AG09319 (cell line): ENCODE measurements at regions not wholly inside any gene's neighbourhood (a gene's known extent, or its start where the extent isn't known, plus 50 kb on each side); places are given as distances from the start of the nearest gene placed in this dataset.

Source experiments
- DNase-seq: peaks from one replicate; pipeline ENCODE4 v3.0.0-alpha.2; 2010; ENCODE audit warnings: low read depth; ENCODE audit errors: extremely low read depth
- TF ChIP-seq, protein P1 (sequence below): IDR thresholded peaks from 2 replicates; pipeline ENCODE4 v1.5.1; 2011; ENCODE audit warnings: low read depth, mild to moderate bottlenecking, inconsistent platforms, low read length, moderate library complexity

DNA sequence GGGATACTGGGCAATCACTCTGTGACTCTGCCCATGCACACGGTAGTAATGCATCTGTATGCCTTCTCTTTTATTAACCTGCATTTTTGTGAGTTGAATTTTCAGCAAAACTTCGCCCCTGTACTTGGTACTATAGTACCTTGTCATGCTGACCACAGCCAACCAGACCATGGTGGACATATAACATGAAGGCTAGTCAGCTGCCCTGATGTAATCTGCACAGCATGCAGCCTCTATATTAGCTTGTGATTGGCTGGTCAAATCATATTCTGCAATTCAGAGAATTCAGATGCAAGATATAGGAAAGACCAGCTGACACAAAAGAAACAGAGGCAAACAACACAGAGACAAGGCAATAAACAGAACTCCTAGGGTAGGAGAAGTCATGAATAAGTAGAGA lies 200.9 kb upstream of the JARID2 start:
- TF ChIP-seq, protein P1, sequence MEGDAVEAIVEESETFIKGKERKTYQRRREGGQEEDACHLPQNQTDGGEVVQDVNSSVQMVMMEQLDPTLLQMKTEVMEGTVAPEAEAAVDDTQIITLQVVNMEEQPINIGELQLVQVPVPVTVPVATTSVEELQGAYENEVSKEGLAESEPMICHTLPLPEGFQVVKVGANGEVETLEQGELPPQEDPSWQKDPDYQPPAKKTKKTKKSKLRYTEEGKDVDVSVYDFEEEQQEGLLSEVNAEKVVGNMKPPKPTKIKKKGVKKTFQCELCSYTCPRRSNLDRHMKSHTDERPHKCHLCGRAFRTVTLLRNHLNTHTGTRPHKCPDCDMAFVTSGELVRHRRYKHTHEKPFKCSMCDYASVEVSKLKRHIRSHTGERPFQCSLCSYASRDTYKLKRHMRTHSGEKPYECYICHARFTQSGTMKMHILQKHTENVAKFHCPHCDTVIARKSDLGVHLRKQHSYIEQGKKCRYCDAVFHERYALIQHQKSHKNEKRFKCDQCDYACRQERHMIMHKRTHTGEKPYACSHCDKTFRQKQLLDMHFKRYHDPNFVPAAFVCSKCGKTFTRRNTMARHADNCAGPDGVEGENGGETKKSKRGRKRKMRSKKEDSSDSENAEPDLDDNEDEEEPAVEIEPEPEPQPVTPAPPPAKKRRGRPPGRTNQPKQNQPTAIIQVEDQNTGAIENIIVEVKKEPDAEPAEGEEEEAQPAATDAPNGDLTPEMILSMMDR, result no peak
- DNase-seq, result no peak

DNA sequence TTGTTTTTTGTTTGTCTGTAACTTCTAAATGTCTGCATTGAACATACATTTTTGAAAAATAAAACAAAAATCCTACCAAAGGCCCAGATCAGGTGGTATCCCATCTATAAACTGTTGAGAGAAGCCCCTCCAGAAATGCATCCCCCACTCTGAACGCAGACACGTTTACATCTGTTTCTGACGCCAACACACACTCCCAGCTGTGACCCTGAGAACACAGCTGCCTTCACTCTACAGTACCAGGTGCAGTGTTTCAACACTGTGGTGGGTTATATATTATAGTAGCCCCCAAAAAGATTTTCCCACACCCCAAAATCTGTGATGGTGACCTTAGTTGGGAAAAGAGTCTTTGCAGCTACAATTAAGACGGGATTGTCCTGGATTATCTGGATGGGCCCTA lies 199.1 kb upstream of the JARID2 start:
- TF ChIP-seq, protein P1, result no peak
- no peak for DNase-seq

DNA sequence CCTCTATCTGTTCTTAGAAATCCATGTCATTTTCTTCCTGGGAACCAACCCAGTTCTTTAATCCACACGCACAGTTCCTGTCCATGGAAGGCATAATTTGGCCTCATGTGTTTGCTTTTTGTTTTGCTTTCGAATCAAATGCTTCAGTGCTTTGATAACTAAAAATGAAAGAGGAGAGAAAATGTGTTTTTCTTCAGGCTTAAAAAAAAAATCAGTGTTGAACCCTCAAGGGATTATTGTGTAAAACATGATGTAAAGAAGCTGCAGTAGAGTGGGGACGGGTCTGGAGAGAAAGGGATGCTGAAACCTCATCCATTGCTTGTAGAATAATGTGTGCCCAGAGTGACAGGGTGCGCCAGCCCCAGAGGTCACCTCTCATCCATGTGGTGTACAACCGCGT lies 197.5 kb upstream of the JARID2 start:
- DNase-seq, result no peak
- TF ChIP-seq, protein P1, result no peak

DNA sequence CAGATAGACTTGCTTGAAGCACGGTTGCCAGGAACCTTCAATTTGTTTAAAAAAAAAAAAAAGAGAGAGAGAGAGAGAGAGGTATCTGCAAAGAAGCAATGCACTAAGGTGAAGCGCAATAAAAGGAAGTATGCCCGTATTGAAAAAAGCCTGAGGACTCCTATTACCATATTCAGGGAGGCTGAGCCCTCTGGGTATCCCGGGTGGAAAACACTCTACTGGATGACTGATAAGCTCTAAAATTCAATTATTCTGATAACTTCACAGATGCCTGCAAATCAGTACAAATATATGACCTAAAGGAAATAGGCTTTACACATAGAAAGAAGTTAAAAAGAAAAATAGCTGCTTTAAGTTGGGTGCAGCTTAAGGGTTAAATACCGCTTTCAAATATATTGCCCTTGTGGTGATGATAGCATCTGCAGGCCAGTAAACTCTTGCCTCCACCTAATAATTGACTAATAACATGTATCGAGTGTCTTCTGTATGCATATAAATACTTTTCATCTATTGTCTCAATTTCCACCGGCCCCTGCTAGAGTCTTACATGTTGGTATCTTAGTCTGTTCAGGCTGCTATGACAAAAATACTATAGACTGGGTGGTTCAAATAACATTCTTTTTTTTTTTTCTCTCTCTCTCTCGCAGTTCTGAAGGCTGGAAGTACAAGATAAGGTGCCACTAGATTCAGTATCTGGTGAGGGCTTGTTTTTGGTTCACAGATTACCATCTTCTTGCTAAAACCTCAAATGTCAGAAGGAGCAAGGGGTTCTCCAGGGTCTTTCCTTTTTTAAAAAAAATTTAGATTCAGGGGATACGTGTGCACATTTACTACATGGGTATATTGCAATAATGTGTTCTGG lies 187.4 kb upstream of the JARID2 start:
- DNase-seq, result no peak
- TF ChIP-seq, protein P1, result no peak

DNA sequence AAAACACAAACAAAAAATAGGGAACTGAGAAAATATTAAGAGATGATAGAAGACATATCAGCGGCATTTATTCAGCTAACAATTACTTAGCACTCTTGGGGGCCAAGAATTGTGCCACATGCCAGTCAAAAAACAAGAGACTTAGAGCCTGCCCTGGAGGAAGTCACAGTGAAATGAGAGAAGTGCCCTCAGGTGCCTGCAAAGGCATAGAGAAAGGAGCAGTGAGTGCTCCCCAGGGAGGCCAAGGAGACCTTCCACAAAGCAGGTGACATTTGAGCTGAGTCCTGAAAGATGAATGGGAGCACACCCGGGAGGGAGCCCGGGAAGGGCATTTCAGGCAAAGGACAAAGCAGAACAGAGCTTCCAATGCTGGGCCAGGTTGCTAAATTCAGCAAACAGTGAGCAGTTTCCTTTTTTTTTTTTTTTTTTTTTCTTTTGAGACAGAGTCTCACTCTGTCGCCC lies 184.7 kb upstream of the JARID2 start:
- no peak for DNase-seq
- TF ChIP-seq, protein P1, result no peak

DNA sequence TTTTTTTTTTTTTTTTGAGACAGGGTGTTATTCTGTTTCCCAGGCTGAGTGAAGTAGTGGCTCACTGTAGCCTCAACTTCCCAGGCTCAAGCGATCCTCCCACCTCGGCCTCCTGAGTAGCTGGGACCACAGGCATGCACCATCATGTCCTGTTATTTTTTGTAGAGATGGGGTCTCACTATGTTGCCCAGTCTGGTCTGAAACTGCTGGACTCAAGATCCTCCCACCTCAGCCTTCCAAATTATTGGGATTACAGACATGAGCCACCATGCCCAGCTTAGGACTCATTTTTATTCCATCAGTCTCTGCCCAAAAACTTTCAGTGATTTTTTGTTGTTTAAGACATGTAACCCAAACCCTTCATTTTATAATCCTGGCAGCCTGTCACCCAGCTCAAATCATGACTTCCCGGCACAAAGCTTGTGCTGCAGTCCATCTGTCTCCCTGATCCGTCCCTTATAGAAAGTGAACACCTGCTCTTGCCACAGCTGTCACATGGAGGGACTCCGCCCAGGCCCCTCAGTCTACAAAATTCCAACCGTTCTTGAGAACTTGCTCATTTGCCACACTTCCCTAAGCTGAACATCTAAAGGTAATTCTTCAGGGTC lies 183.9 kb upstream of the JARID2 start:
- no peak for DNase-seq

More for the DNA sequence above, 183.9 kb upstream of the JARID2 start:
- TF ChIP-seq, protein P1, result no peak
